OCI-LY3 (cell line): ENCODE measurements at regions not wholly inside any gene's neighbourhood (a gene's known extent, or its start where the extent isn't known, plus 50 kb on each side); places are given as distances from the start of the nearest gene placed in this dataset.

Experiments used
- CTCF ChIP-seq: fragments of 200-600, 300-600 bp; sonication (generic); IDR thresholded peaks from 2 replicates; pipeline ENCODE4 v1.5.1; 2014; ENCODE audit warnings: antibody characterized with exemption, low read length, low read depth
- EZH2phosphoT487 ChIP-seq: fragments of 200-600 bp; shearing (Covaris generic); IDR thresholded peaks from 2 replicates; pipeline ENCODE4 v1.6.1; 2018; ENCODE audit warnings: antibody characterized with exemption, mixed run types, low read depth

GRCh38 chr15:24832282-24832681 lies 122.5 kb upstream of the SNRPN start:
- no peak for TF ChIP-seq CTCF
- no peak for TF ChIP-seq EZH2phosphoT487
